Esophagus (tissue), 2 donors: ENCODE measurements at regions not wholly inside any gene's neighbourhood (a gene's known extent, or its start where the extent isn't known, plus 50 kb on each side); places are given as distances from the start of the nearest gene placed in this dataset.
"Not testable (repeated sequence)": the region's sequence is repeated elsewhere in the genome, so short reads cannot be mapped to it uniquely, and the experiment has no call there.

ENCODE experiments used
- H3K27ac ChIP-seq, 2 donors: one replicate each; pipeline ENCODE4 v1.5.1; 2013; ENCODE audit warnings: low read depth in 2 of 2, mild to moderate bottlenecking in 2 of 2, inconsistent platforms in 1 of 2, low read length in 1 of 2, moderate library complexity in 1 of 2
- H3K27me3 ChIP-seq, 2 donors: one replicate each; pipeline ENCODE4 v1.6.1; 2013; ENCODE audit warnings: low read length in 2 of 2, control low read depth in 1 of 2, mild to moderate bottlenecking in 1 of 2; ENCODE audit not compliant: insufficient read depth in 2 of 2, control insufficient read depth in 1 of 2
- H3K36me3 ChIP-seq, 2 donors: one replicate each; pipeline ENCODE4 v1.6.1; 2013; ENCODE audit warnings: low read length in 1 of 2; ENCODE audit not compliant: control insufficient read depth in 2 of 2, insufficient read depth in 2 of 2
- H3K4me1 ChIP-seq, 2 donors: one replicate each; pipeline ENCODE4 v1.6.1; 2013; ENCODE audit warnings: low read length in 1 of 2; ENCODE audit not compliant: control insufficient read depth in 2 of 2, insufficient read depth in 2 of 2
- H3K4me3 ChIP-seq, 2 donors: one replicate each; pipeline ENCODE4 v1.5.1; 2013; ENCODE audit warnings: low read length in 2 of 2, mild to moderate bottlenecking in 2 of 2, low read depth in 1 of 2, moderate library complexity in 1 of 2
- H3K9me3 ChIP-seq, 2 donors: one replicate each; pipeline ENCODE4 v1.6.1; 2013; ENCODE audit warnings: mild to moderate bottlenecking in 2 of 2, low read depth in 1 of 2, low read length in 1 of 2, moderate library complexity in 1 of 2; ENCODE audit not compliant: control insufficient read depth in 2 of 2, insufficient read depth in 1 of 2
- WGBS, 2 donors: extraction: QIAGEN DNeasy Blood & Tissue Kit; methylation state at CpG; one replicate each; pipeline ENCODE4 v1.1.7; 2013; 5-methylcytosine and 5-hydroxymethylcytosine counted together
- donor health status: healthy with polysubstance abuse.
- donor health status: Bipolar disorder and iron deficiency.

- WGBS, 2 donors: 80 to 85% methylated on average over 10 to 12 of the region's 13 CpGs
- not testable (repeated sequence) for H3K27me3 ChIP-seq, H3K4me1 ChIP-seq, H3K36me3 ChIP-seq, H3K27ac ChIP-seq, H3K4me3 ChIP-seq, H3K9me3 ChIP-seq
Observed at GRCh38 chr3:153797056-153797455, 324.1 kb upstream of the ARHGEF26 start.

- no peaks in the 10 kb centered on the region for H3K9me3 ChIP-seq
- 45 to 49% methylated on average over 2 of the region's 2 CpGs for WGBS, 2 donors
- no peak overlapping the region for H3K27ac ChIP-seq
- no peaks in the 10 kb centered on the region for H3K27me3 ChIP-seq
- H3K4me1 ChIP-seq: no peaks in the 10 kb centered on the region
- H3K36me3 ChIP-seq: no peaks in the 10 kb centered on the region
- H3K4me3 ChIP-seq: no peak overlapping the region
Observed at GRCh38 chr3:153809097-153809496, 312.1 kb upstream of the ARHGEF26 start.

- no peaks in the 10 kb centered on the region for H3K4me1 ChIP-seq
- no peaks in the 10 kb centered on the region for H3K9me3 ChIP-seq
- H3K36me3 ChIP-seq: no peaks in the 10 kb centered on the region
- H3K27ac ChIP-seq: no peak overlapping the region
- H3K27me3 ChIP-seq: no peaks in the 10 kb centered on the region
- H3K4me3 ChIP-seq: no peak overlapping the region
Observed at GRCh38 chr3:153818338-153818737, 302.9 kb upstream of the ARHGEF26 start.

GRCh38 chr3:153820035-153820434 lies 301.2 kb upstream of the ARHGEF26 start:
- Histone ChIP-seq H3K9me3 (no peaks in the 10 kb centered on the region), H3K27ac (no peak overlapping the region), H3K4me1 (no peaks in the 10 kb centered on the region), H3K27me3 (no peaks in the 10 kb centered on the region), H3K4me3 (no peak overlapping the region), H3K36me3 (no peaks in the 10 kb centered on the region)

- 86 to 89% methylated on average over 3 of the region's 3 CpGs for WGBS, 2 donors
Observed at GRCh38 chr3:153828346-153828745, 292.8 kb upstream of the ARHGEF26 start.

GRCh38 chr3:153829606-153830170 lies 291.5 kb upstream of the ARHGEF26 start:
- no peak overlapping the region for H3K27ac ChIP-seq
- H3K36me3 ChIP-seq: no peaks in the 10 kb centered on the region
- 65 to 67% methylated on average over 2 of the region's 2 CpGs for WGBS, 2 donors
- H3K4me1 ChIP-seq: no peaks in the 10 kb centered on the region
- H3K9me3 ChIP-seq: no peaks in the 10 kb centered on the region
- no peak overlapping the region for H3K4me3 ChIP-seq
- no peaks in the 10 kb centered on the region for H3K27me3 ChIP-seq

More at GRCh38 chr3:153828346-153828745, 292.8 kb upstream of the ARHGEF26 start:
- H3K9me3 ChIP-seq, H3K4me1 ChIP-seq, H3K4me3 ChIP-seq, H3K27ac ChIP-seq, H3K36me3 ChIP-seq, H3K27me3 ChIP-seq: not testable (repeated sequence)

GRCh38 chr3:153830552-153830951 lies 290.6 kb upstream of the ARHGEF26 start:
- 46 to 51% methylated on average over 1 of the region's 1 CpG for WGBS, 2 donors
- Histone ChIP-seq H3K27me3 (no peaks in the 10 kb centered on the region), H3K9me3 (no peaks in the 10 kb centered on the region), H3K4me1 (no peaks in the 10 kb centered on the region), H3K36me3 (no peaks in the 10 kb centered on the region), H3K27ac (no peak overlapping the region), H3K4me3 (no peak overlapping the region)

GRCh38 chr3:153835540-153835939 lies 285.6 kb upstream of the ARHGEF26 start:
- Histone ChIP-seq H3K27ac (no peak overlapping the region), H3K27me3 (no peaks in the 10 kb centered on the region)
- WGBS, 2 donors: 80 to 83% methylated on average over 3 of the region's 3 CpGs

GRCh38 chr3:153840487-153840886 lies 280.7 kb upstream of the ARHGEF26 start:
- H3K36me3 ChIP-seq: no peaks in the 10 kb centered on the region
- H3K4me1 ChIP-seq: no peaks in the 10 kb centered on the region
- no peak overlapping the region for H3K27ac ChIP-seq
- no peaks in the 10 kb centered on the region for H3K9me3 ChIP-seq
- no peak overlapping the region for H3K4me3 ChIP-seq
- WGBS, 2 donors: 94 to 98% methylated on average over 1 of the region's 1 CpG
- H3K27me3 ChIP-seq: no peaks in the 10 kb centered on the region

More at GRCh38 chr3:153835540-153835939, 285.6 kb upstream of the ARHGEF26 start:
- no peaks in the 10 kb centered on the region for H3K9me3 ChIP-seq
- H3K4me3 ChIP-seq: no peak overlapping the region
- H3K4me1 ChIP-seq: no peaks in the 10 kb centered on the region
- no peaks in the 10 kb centered on the region for H3K36me3 ChIP-seq

- H3K36me3 ChIP-seq: no peaks in the 10 kb centered on the region
- no peaks in the 10 kb centered on the region for H3K9me3 ChIP-seq
- H3K27me3 ChIP-seq: no peaks in the 10 kb centered on the region
- no peak overlapping the region for H3K27ac ChIP-seq
- H3K4me3 ChIP-seq: no peak overlapping the region
- no peaks in the 10 kb centered on the region for H3K4me1 ChIP-seq
Observed at GRCh38 chr3:153843994-153844393, 277.2 kb upstream of the ARHGEF26 start.
